Uterus (tissue), 3 donors: ENCODE measurements at regions not wholly inside any gene's neighbourhood (a gene's known extent, or its start where the extent isn't known, plus 50 kb on each side); places are given as distances from the start of the nearest gene placed in this dataset.

Experiments
- DNase-seq, 2 donors: peaks; one replicate each; pipeline ENCODE4 v3.0.0-alpha.2; 2019 to 2020
- H3K27ac ChIP-seq, 2 donors: fragments of 200-600 bp; sonication (generic); 1 replicate in 1 of 2; 2 replicates in 1 of 2; pipeline ENCODE4 v1.5.1; 2016 to 2018
- H3K27me3 ChIP-seq, 2 donors: fragments of 200-600 bp; sonication (generic); one replicate each; pipeline ENCODE4 v1.5.1; 2018 to 2019; ENCODE audit warnings: control low read depth in 1 of 2
- H3K36me3 ChIP-seq, 2 donors: fragments of 200-600 bp; sonication (generic); one replicate each; pipeline ENCODE4 v1.5.1; 2019; ENCODE audit warnings: control low read depth in 1 of 2
- H3K4me1 ChIP-seq, 2 donors: fragments of 200-600 bp; sonication (generic); one replicate each; pipeline ENCODE4 v1.5.1; 2018 to 2019; ENCODE audit warnings: control low read depth in 1 of 2
- H3K4me3 ChIP-seq, 2 donors: fragments of 200-600 bp; sonication (generic); 1 replicate in 1 of 2; 2 replicates in 1 of 2; pipeline ENCODE4 v1.5.1; 2018 to 2019; ENCODE audit warnings: mild to moderate bottlenecking in 1 of 2
- H3K9me3 ChIP-seq, 2 donors: fragments of 200-600 bp; sonication (generic); one replicate each; pipeline ENCODE4 v1.5.1; 2019; ENCODE audit warnings: control low read depth in 1 of 2
- POLR2A ChIP-seq, 2 donors: fragments of 450-650 bp; IDR thresholded peaks; one replicate each; pipeline ENCODE4 v1.6.1; 2016; ENCODE audit warnings: antibody characterized with exemption in 2 of 2, mild to moderate bottlenecking in 1 of 2, moderate library complexity in 1 of 2
- intact Hi-C: fragments of 100-400 bp; cut with DNase I; formaldehyde crosslinking; loops from one replicate; pipeline ENCODE4 v1.15.1; 2023; ENCODE audit warnings: low total_unique reads
- TF ChIP-seq, protein P1 (sequence below), 4 experiments: fragments of 200-600 bp in 2 of 4; fragments of 450-650 bp in 2 of 4; sonication (generic) in 2 of 4; IDR thresholded peaks; one replicate each; pipeline ENCODE4 v1.5.1; 2016 to 2019; ENCODE audit warnings: antibody characterized with exemption in 4 of 4, mild to moderate bottlenecking in 2 of 4, moderate library complexity in 1 of 4
- donor health status: DM: yes; HTN: yes; CAD: no.

DNA sequence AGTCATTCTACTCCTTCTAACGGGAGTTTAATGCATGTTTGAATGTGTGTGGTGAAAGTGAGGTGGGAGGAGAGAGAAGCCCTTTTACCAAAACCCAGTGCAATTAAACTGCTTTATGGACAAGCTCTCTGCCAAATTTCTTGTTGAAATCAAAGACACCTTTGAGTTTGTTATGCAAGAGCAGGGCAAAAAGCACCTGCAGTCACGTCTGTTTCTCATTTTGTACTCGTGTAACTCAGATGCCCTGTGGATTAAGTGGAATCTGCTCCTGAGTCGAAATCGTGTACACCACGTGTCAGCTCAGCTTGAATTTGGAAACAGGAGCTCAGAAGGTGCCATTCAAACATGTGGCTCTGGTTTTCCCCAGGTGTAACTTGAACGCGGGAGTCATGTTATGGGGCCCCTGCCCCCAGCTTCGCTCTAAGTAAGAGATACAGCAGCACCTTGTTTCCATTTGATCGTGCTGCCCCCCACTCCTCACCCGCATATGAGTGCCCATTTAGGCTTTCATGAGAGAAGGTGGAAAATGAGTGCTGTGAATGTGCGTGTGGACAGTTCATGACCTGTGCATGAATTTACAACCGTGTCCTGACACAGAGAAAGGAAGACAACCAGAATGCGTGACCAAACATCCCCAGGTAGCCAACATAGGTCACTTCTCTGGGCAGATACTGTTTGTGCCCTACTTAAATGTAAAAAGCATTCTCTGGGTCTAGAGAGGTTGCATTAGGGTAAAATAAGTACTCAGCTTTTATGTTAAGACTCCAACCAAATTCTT, 347.0 kb upstream of the SLC30A5 start:
- Histone ChIP-seq H3K27ac (peak overlapping the region; percentile 53 to 54), H3K27me3 (no peaks in the 10 kb centered on the region), H3K4me3 (no peak overlapping the region), H3K9me3 (no peaks in the 10 kb centered on the region), H3K4me1 (no peaks in the 10 kb centered on the region), H3K36me3 (no peaks in the 10 kb centered on the region)
- TF ChIP-seq, protein P1, sequence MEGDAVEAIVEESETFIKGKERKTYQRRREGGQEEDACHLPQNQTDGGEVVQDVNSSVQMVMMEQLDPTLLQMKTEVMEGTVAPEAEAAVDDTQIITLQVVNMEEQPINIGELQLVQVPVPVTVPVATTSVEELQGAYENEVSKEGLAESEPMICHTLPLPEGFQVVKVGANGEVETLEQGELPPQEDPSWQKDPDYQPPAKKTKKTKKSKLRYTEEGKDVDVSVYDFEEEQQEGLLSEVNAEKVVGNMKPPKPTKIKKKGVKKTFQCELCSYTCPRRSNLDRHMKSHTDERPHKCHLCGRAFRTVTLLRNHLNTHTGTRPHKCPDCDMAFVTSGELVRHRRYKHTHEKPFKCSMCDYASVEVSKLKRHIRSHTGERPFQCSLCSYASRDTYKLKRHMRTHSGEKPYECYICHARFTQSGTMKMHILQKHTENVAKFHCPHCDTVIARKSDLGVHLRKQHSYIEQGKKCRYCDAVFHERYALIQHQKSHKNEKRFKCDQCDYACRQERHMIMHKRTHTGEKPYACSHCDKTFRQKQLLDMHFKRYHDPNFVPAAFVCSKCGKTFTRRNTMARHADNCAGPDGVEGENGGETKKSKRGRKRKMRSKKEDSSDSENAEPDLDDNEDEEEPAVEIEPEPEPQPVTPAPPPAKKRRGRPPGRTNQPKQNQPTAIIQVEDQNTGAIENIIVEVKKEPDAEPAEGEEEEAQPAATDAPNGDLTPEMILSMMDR (IDR thresholded peaks at IDR 0.05): no peak
- no peak for TF ChIP-seq POLR2A (IDR thresholded peaks at IDR 0.05)
- intact Hi-C loops: no loop called here
- no peak for DNase-seq

GRCh38 chr5:68747521-68747920, 346.3 kb upstream of the SLC30A5 start:
- intact Hi-C loops: no loop called here
- DNase-seq: no peak

GRCh38 chr5:68748101-68748500, 345.7 kb upstream of the SLC30A5 start:
- TF ChIP-seq POLR2A (IDR thresholded peaks at IDR 0.05): no peak
- TF ChIP-seq, protein P1 (IDR thresholded peaks at IDR 0.05): no peak
- no peak overlapping the region for H3K4me3 ChIP-seq
- no peak for DNase-seq
- H3K27me3 ChIP-seq: no peaks in the 10 kb centered on the region
- H3K36me3 ChIP-seq: no peaks in the 10 kb centered on the region
- intact Hi-C loops: no loop called here
- no peaks in the 10 kb centered on the region for H3K4me1 ChIP-seq
- no peaks in the 10 kb centered on the region for H3K9me3 ChIP-seq
- peak overlapping the region in 1 of 2 donors; percentile 46 for H3K27ac ChIP-seq

More at GRCh38 chr5:68747521-68747920, 346.3 kb upstream of the SLC30A5 start:
- H3K4me3 ChIP-seq: no peak overlapping the region
- no peak for TF ChIP-seq POLR2A (IDR thresholded peaks at IDR 0.05)
- TF ChIP-seq, protein P1 (IDR thresholded peaks at IDR 0.05): no peak
- no peaks in the 10 kb centered on the region for H3K9me3 ChIP-seq
- no peaks in the 10 kb centered on the region for H3K36me3 ChIP-seq
- no peaks in the 10 kb centered on the region for H3K4me1 ChIP-seq
- H3K27ac ChIP-seq: peak overlapping the region in 1 of 2 donors; percentile 54
- H3K27me3 ChIP-seq: no peaks in the 10 kb centered on the region

- Histone ChIP-seq H3K27ac (peak overlapping the region; percentile 26 to 46), H3K9me3 (no peaks in the 10 kb centered on the region), H3K27me3 (no peaks in the 10 kb centered on the region), H3K4me3 (no peak overlapping the region), H3K36me3 (no peaks in the 10 kb centered on the region), H3K4me1 (no peaks in the 10 kb centered on the region)
- TF ChIP-seq, protein P1 (IDR thresholded peaks at IDR 0.05): no peak
- no peak for TF ChIP-seq POLR2A (IDR thresholded peaks at IDR 0.05)
- no peak for DNase-seq
- intact Hi-C loops: no loop called here
These were observed 344.7 kb upstream of the SLC30A5 start for GRCh38 chr5:68749077-68749476.

DNA sequence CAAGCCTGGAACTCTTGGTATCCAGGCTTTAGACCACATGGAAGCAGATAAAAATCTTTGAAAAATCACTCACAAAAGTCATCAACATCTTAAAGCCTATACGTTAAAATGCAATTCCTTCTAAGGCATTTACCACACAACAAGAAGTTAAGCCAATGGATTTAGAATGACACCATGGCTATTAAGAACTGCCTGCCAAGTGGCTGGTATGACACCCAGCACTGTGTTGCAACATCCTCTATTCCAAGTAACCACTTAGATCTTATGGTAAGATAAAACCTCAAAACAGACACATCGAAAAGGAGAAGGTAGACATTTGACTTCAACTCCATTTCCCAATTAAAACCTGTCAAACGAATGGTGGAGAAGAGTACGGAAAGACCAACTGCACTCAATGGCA, 344.2 kb upstream of the SLC30A5 start:
- Histone ChIP-seq H3K4me3 (no peak overlapping the region), H3K4me1 (no peaks in the 10 kb centered on the region), H3K36me3 (no peaks in the 10 kb centered on the region), H3K9me3 (no peaks in the 10 kb centered on the region), H3K27me3 (no peaks in the 10 kb centered on the region), H3K27ac (no peak overlapping the region)
- intact Hi-C loops: no loop called here
- no peak for DNase-seq
- TF ChIP-seq POLR2A (IDR thresholded peaks at IDR 0.05): no peak
